Natural killer cell (primary cell): ENCODE measurements at regions not wholly inside any gene's neighbourhood (a gene's known extent, or its start where the extent isn't known, plus 50 kb on each side); places are given as distances from the start of the nearest gene placed in this dataset.

ENCODE experiments used
- ATAC-seq, 3 donors: fragments of 150-1000 bp in 2 of 3; fragments of 200-7000 bp in 1 of 3; cut with Tn5 transposase; 1 replicate in 1 of 3; 2 replicates in 2 of 3; pipeline ENCODE4 v1.10.0; 2021; ENCODE audit warnings: mild to moderate bottlenecking in 2 of 3, moderate library complexity in 2 of 3
- DNase-seq, 2 donors: peaks; one replicate each; pipeline versions ENCODE4 v3.0.0 to v3.0.0-alpha.2; 2013 to 2021; ENCODE audit warnings: mixed read lengths in 1 of 2
- H3K27ac ChIP-seq: one replicate; pipeline ENCODE4 v1.5.1; 2013; ENCODE audit warnings: mild to moderate bottlenecking, low read length
- H3K27me3 ChIP-seq: one replicate; pipeline ENCODE4 v1.6.1; 2013; ENCODE audit warnings: low read length; ENCODE audit not compliant: control insufficient read depth, insufficient read depth
- H3K36me3 ChIP-seq: one replicate; pipeline ENCODE4 v1.6.1; 2013; ENCODE audit warnings: low read length; ENCODE audit not compliant: control insufficient read depth, insufficient read depth
- H3K4me1 ChIP-seq: one replicate; pipeline ENCODE4 v1.6.1; 2013; ENCODE audit warnings: low read length; ENCODE audit not compliant: control insufficient read depth, insufficient read depth
- H3K4me3 ChIP-seq: one replicate; pipeline ENCODE4 v1.5.1; 2013; ENCODE audit warnings: low read length
- H3K9me3 ChIP-seq: one replicate; pipeline ENCODE4 v1.6.1; 2013; ENCODE audit warnings: low read length; ENCODE audit not compliant: control insufficient read depth, insufficient read depth
- H3K27ac Mint-ChIP-seq, 2 donors: one replicate each; pipeline ENCODE4 v1.8.0; 2022; ENCODE audit warnings: mild to moderate bottlenecking in 2 of 2, mixed read lengths in 2 of 2, moderate library complexity in 1 of 2
- H3K27me3 Mint-ChIP-seq, 2 donors: one replicate each; pipeline ENCODE4 v1.8.0; 2022; ENCODE audit warnings: low read depth in 2 of 2, mixed read lengths in 2 of 2
- H3K36me3 Mint-ChIP-seq: one replicate; pipeline ENCODE4 v1.8.0; 2022; ENCODE audit warnings: mixed read lengths
- H3K4me1 Mint-ChIP-seq, 2 donors: one replicate each; pipeline ENCODE4 v1.8.0; 2022; ENCODE audit warnings: mixed read lengths in 2 of 2
- H3K4me3 Mint-ChIP-seq: one replicate; pipeline ENCODE4 v1.8.0; 2022; ENCODE audit warnings: mild to moderate bottlenecking, moderate library complexity, mixed read lengths
- H3K9me3 Mint-ChIP-seq, 2 donors: one replicate each; pipeline ENCODE4 v1.8.0; 2022; ENCODE audit warnings: mixed read lengths in 2 of 2
- CTCF ChIP-seq: fragments of 200-600 bp; IDR thresholded peaks from one replicate; pipeline ENCODE4 v1.8.0; 2022; ENCODE audit warnings: antibody characterized with exemption
- WGBS: methylation state at CpG from one replicate; pipeline ENCODE4 v1.1.7; 2013; ENCODE audit warnings: missing lambda C conversion rate; ENCODE audit not compliant: insufficient coverage; 5-methylcytosine and 5-hydroxymethylcytosine counted together
- intact Hi-C: fragments of 100-400 bp; cut with micrococcal nuclease; formaldehyde crosslinking; loops from one replicate; pipeline ENCODE4 v1.14.2; 2022

DNA sequence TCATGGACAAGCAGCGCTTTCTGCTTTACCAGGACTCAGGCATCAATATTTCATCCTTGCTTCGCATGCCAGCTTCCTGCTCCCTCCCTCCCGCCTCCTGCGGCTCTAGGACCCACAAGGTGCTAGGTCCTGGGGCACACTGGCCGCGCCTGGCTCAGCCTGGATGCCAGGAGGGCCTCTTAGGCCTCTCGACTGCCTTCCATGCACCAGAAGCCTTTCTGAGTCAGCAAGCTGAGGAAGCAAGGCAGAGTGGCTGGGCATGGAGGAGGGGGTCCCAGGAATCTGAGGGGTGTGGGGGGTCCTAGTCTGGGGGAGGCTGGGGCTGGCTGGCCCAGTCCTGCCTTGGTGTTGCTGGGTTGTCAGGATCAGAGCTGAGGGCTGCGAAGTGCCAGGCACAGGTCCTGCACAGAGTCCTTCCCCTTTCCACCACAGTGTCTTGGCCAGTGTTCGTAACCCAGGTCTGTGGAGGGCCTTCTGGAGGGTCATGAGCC is 61.0 kb upstream of the THY1 start:
- Histone ChIP-seq H3K4me1 (peaks cover 3% of the 10 kb centered on the region), H3K27ac (no peak overlapping the region), H3K4me3 (no peak overlapping the region), H3K27me3 (no peaks in the 10 kb centered on the region), H3K36me3 (no peaks in the 10 kb centered on the region), H3K9me3 (no peaks in the 10 kb centered on the region)
- no peaks in the 10 kb centered on the region for H3K9me3 Mint-ChIP-seq
- ATAC-seq (no peak), DNase-seq (no peak)
- TF ChIP-seq CTCF, result no peak
- peaks cover 32 to 33% of the 10 kb centered on the region in 2 donors for H3K27me3 Mint-ChIP-seq
- no peak overlapping the region for H3K4me3 Mint-ChIP-seq
- H3K36me3 Mint-ChIP-seq, result no peaks in the 10 kb centered on the region
- H3K4me1 Mint-ChIP-seq, result peaks cover 0 to 6% of the 10 kb centered on the region in 2 donors
- WGBS, result 85% methylated on average over 9 of the region's 9 CpGs
- intact Hi-C loops, result no loop called here
- no peak overlapping the region for H3K27ac Mint-ChIP-seq

DNA sequence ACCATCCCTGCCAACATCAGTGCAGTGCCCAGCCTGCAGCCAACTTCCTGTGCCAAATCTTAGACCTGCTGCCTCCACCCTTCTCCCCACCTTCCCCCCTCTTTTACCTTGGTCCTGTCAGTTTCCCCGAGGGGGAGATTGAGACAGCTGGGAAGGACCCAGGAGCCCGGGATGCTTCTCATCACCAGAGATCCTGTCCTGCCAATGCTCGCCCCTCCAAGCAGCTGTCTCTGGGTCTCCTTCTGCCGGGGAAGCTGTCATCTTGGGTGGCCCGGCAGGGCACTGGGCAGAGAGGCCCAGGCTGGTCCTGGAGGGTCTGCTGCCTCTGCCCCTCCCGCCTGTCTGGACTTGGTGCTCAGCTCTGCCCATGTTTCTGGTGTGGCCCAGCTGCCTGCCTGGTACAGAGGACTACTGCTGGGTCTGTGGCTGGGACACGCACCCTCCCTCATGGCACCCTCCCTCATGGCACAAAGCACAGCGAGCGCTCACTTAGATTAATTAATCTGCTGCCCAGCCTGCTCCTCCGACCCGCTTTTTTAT is 60.4 kb upstream of the THY1 start:
- WGBS, result 88% methylated on average over 11 of the region's 11 CpGs
- H3K27ac ChIP-seq, result no peak overlapping the region
- H3K36me3 ChIP-seq, result no peaks in the 10 kb centered on the region
- H3K9me3 Mint-ChIP-seq, result no peaks in the 10 kb centered on the region
- no peak overlapping the region for H3K27ac Mint-ChIP-seq
- no peak overlapping the region for H3K4me3 Mint-ChIP-seq
- DNase-seq (no peak), ATAC-seq (no peak)
- H3K36me3 Mint-ChIP-seq, result no peaks in the 10 kb centered on the region
- H3K4me3 ChIP-seq, result no peak overlapping the region
- peaks cover 3% of the 10 kb centered on the region for H3K4me1 ChIP-seq
- H3K4me1 Mint-ChIP-seq, result peaks cover 0 to 6% of the 10 kb centered on the region in 2 donors
- H3K9me3 ChIP-seq, result no peaks in the 10 kb centered on the region
- intact Hi-C loops, result no loop called here
- no peaks in the 10 kb centered on the region for H3K27me3 ChIP-seq
- TF ChIP-seq CTCF, result no peak
- H3K27me3 Mint-ChIP-seq, result peaks cover 32 to 36% of the 10 kb centered on the region in 2 donors

DNA sequence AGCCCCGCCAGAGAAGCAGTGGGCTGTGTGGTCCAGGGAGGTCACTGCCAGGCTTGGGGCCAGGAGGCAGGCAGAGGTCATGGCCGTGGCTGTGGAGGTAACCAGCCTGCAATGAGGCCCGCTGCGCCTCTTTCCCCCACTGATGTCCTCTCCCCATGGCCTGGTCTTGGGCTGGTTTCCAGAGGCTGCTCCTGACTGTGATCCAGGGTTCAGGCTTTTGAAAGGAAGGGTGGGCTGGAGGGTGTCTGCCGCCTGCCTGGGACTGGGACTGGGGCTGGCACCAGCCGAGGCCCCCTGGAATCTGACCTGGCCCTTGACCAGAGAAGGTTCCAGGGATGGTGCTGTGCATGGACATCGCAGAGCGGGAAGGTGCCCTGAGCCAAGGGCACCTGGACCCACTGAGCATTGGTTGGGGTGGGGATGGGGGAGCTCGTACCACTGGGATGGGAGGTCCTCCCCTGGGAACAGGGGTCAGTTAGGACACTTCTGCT is 59.6 kb upstream of the THY1 start:
- H3K27me3 ChIP-seq, result no peaks in the 10 kb centered on the region
- no peak for DNase-seq
- WGBS, result 79% methylated on average over 9 of the region's 9 CpGs
- no peaks in the 10 kb centered on the region for H3K36me3 ChIP-seq
- intact Hi-C loops, result no loop called here
- H3K4me3 Mint-ChIP-seq, result no peak overlapping the region
- H3K27me3 Mint-ChIP-seq, result peaks cover 32 to 36% of the 10 kb centered on the region in 2 donors
- no peak overlapping the region for H3K27ac ChIP-seq
- H3K4me1 Mint-ChIP-seq, result peaks cover 0 to 6% of the 10 kb centered on the region in 2 donors
- H3K27ac Mint-ChIP-seq, result no peak overlapping the region
- H3K9me3 ChIP-seq, result no peaks in the 10 kb centered on the region
- no peaks in the 10 kb centered on the region for H3K9me3 Mint-ChIP-seq
- no peak overlapping the region for H3K4me3 ChIP-seq
- no peak for TF ChIP-seq CTCF
- H3K4me1 ChIP-seq, result peaks cover 3% of the 10 kb centered on the region
- ATAC-seq, result no peak
- no peaks in the 10 kb centered on the region for H3K36me3 Mint-ChIP-seq
